Stimulated activated CD8-positive, alpha-beta memory T cell treated with anti-CD3 and anti-CD28 coated beads, Interleukin-2, amount 100 ng/mL, for 1 hour (primary cell): ENCODE measurements at regions not wholly inside any gene's neighbourhood (a gene's known extent, or its start where the extent isn't known, plus 50 kb on each side); places are given as distances from the start of the nearest gene placed in this dataset.

Experiments used
- DNase-seq, 2 donors: peaks; one replicate each; pipeline ENCODE4 v3.0.0-alpha.2; 2020; ENCODE audit warnings: low read depth in 2 of 2

GRCh38 chr5:167673942-167674341 is 617.5 kb upstream of the WWC1 start:
- DNase-seq: no peak

- no peak for DNase-seq
Measured at GRCh38 chr5:167678481-167678880, 613.0 kb upstream of the WWC1 start.

GRCh38 chr5:167684251-167684650 is 607.2 kb upstream of the WWC1 start:
- DNase-seq: no peak

- DNase-seq: no peak
Measured at GRCh38 chr5:167688341-167689130, 602.9 kb upstream of the WWC1 start.

GRCh38 chr5:167694325-167695147 is 596.9 kb upstream of the WWC1 start:
- DNase-seq: no peak

- DNase-seq: no peak
Measured at GRCh38 chr5:167696558-167697314, 594.7 kb upstream of the WWC1 start.

- no peak for DNase-seq
Measured at GRCh38 chr5:167699432-167699831, 592.0 kb upstream of the WWC1 start.

GRCh38 chr5:167701051-167701450 is 590.4 kb upstream of the WWC1 start:
- no peak for DNase-seq

- DNase-seq: no peak
Measured at GRCh38 chr5:167702014-167702413, 589.4 kb upstream of the WWC1 start.

GRCh38 chr5:167708449-167708848 is 583.0 kb upstream of the WWC1 start:
- no peak for DNase-seq

- no peak for DNase-seq
Measured at GRCh38 chr5:167709625-167710024, 581.8 kb upstream of the WWC1 start.

- no peak for DNase-seq
Measured at GRCh38 chr5:167710444-167711073, 580.9 kb upstream of the WWC1 start.

- no peak for DNase-seq
Measured at GRCh38 chr5:167712986-167713585, 578.4 kb upstream of the WWC1 start.

- DNase-seq: no peak
Measured at GRCh38 chr5:167713896-167714295, 577.5 kb upstream of the WWC1 start.

GRCh38 chr5:167716126-167716775 is 575.2 kb upstream of the WWC1 start:
- no peak for DNase-seq

GRCh38 chr5:167720259-167720658 is 571.2 kb upstream of the WWC1 start:
- no peak for DNase-seq

- no peak for DNase-seq
Measured at GRCh38 chr5:167720676-167721260, 570.7 kb upstream of the WWC1 start.

- DNase-seq: no peak
Measured at GRCh38 chr5:167721926-167722440, 569.5 kb upstream of the WWC1 start.

GRCh38 chr5:167723254-167723871 is 568.1 kb upstream of the WWC1 start:
- peak in 1 of 2 donors; percentile 27 for DNase-seq

GRCh38 chr5:167725264-167725663 is 566.2 kb upstream of the WWC1 start:
- no peak for DNase-seq
